ENCODE measurements at regions not wholly inside any gene's neighbourhood (a gene's known extent, or its start where the extent isn't known, plus 50 kb on each side); places are given as distances from the start of the nearest gene placed in this dataset.

DNA sequence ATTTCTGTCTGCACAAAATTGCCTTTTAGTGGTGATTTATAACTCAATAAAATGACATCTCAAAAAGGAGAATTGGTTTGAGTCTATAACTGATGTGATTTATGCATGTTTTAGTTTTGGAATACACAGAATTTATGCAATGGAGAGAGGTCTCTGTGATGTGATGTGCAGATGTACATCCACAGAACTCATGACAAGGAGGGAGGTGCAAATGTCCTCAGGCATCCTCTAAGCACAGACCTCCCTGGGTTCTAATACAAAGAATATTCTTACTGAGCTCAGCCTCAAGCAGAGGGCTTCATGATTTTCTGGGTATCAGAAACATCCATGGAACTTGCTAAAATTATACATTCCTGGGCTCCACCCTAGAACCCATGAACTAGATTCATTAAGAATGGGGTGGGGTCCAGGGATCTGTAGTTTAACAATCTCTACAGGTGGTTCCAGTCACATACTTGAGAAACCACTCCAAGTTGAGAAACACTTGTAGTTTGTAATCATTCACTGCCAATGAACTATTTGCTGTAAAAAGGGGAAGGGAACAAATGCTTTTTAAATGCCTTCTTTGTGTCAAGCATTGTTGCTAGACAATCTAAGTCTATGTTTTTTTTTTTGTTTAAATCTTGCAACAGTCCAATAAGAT lies 60.2 kb upstream of the NEDD9 start:
- TF ChIP-seq, protein P1, sequence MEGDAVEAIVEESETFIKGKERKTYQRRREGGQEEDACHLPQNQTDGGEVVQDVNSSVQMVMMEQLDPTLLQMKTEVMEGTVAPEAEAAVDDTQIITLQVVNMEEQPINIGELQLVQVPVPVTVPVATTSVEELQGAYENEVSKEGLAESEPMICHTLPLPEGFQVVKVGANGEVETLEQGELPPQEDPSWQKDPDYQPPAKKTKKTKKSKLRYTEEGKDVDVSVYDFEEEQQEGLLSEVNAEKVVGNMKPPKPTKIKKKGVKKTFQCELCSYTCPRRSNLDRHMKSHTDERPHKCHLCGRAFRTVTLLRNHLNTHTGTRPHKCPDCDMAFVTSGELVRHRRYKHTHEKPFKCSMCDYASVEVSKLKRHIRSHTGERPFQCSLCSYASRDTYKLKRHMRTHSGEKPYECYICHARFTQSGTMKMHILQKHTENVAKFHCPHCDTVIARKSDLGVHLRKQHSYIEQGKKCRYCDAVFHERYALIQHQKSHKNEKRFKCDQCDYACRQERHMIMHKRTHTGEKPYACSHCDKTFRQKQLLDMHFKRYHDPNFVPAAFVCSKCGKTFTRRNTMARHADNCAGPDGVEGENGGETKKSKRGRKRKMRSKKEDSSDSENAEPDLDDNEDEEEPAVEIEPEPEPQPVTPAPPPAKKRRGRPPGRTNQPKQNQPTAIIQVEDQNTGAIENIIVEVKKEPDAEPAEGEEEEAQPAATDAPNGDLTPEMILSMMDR (IDR thresholded peaks at IDR 0.05) = no peak
- TF ChIP-seq ZFX (IDR thresholded peaks at IDR 0.05; ENCODE audit: borderline replicate concordance) = no peak
